GM12872 (cell line): ENCODE measurements at regions not wholly inside any gene's neighbourhood (a gene's known extent, or its start where the extent isn't known, plus 50 kb on each side); places are given as distances from the start of the nearest gene placed in this dataset.

Experiments
- CTCF ChIP-seq: IDR thresholded peaks from 3 replicates; pipeline ENCODE4 v1.5.1; 2011; ENCODE audit warnings: low read depth, mild to moderate bottlenecking, low read length, moderate library complexity; ENCODE audit not compliant: insufficient read depth

- TF ChIP-seq CTCF: no peak
Observed at GRCh38 chr7:15783987-15784693, 97.7 kb upstream of the MEOX2 start.

- no peak for TF ChIP-seq CTCF
Observed at GRCh38 chr7:15782656-15783055, 96.2 kb upstream of the MEOX2 start.

GRCh38 chr7:15781944-15782343 is 95.5 kb upstream of the MEOX2 start:
- TF ChIP-seq CTCF: no peak

GRCh38 chr7:15780271-15780670 is 93.8 kb upstream of the MEOX2 start:
- no peak for TF ChIP-seq CTCF

- TF ChIP-seq CTCF: no peak
Observed at GRCh38 chr7:15778191-15778590, 91.7 kb upstream of the MEOX2 start.

- TF ChIP-seq CTCF: no peak
Observed at GRCh38 chr7:15765753-15766152, 79.3 kb upstream of the MEOX2 start.

GRCh38 chr7:15764851-15765382 is 78.4 kb upstream of the MEOX2 start:
- no peak for TF ChIP-seq CTCF
